Liver (tissue), 8 donors: ENCODE measurements at regions not wholly inside any gene's neighbourhood (a gene's known extent, or its start where the extent isn't known, plus 50 kb on each side); places are given as distances from the start of the nearest gene placed in this dataset.

Experiments used
- DNase-seq: peaks from one replicate; pipeline ENCODE4 v3.0.0-alpha.2; 2017; ENCODE audit warnings: low spot score
- H3K27ac ChIP-seq, 2 donors: one replicate each; pipeline ENCODE4 v1.7.0; 2013; ENCODE audit warnings: inconsistent platforms in 2 of 2, low read length in 2 of 2, control low read depth in 1 of 2, low read depth in 1 of 2, mild to moderate bottlenecking in 1 of 2
- H3K27me3 ChIP-seq, 4 donors: one replicate each; pipeline versions ENCODE4 v1.6.1 to v1.7.0; 2013; ENCODE audit warnings: low read length in 3 of 4, inconsistent platforms in 1 of 4, mild to moderate bottlenecking in 1 of 4, moderate library complexity in 1 of 4; ENCODE audit not compliant: control insufficient read depth in 4 of 4, insufficient read depth in 4 of 4
- H3K36me3 ChIP-seq, 4 donors: one replicate each; pipeline versions ENCODE4 v1.6.1 to v1.7.0; 2013; ENCODE audit warnings: low read length in 3 of 4, mild to moderate bottlenecking in 3 of 4, low read depth in 1 of 4, moderate library complexity in 1 of 4; ENCODE audit not compliant: control insufficient read depth in 4 of 4, insufficient read depth in 3 of 4
- H3K4me1 ChIP-seq, 4 donors: one replicate each; pipeline versions ENCODE4 v1.6.1 to v1.7.0; 2013; ENCODE audit warnings: low read length in 3 of 4, mild to moderate bottlenecking in 3 of 4, moderate library complexity in 1 of 4; ENCODE audit not compliant: control insufficient read depth in 4 of 4, insufficient read depth in 4 of 4
- H3K4me3 ChIP-seq, 3 donors: one replicate each; pipeline versions ENCODE4 v1.6.1 to v1.7.0; 2013; ENCODE audit warnings: low read length in 3 of 3, control low read depth in 1 of 3, low read depth in 1 of 3, mild to moderate bottlenecking in 1 of 3
- H3K9ac ChIP-seq, 2 donors: one replicate each; pipeline ENCODE4 v1.7.0; 2013; ENCODE audit warnings: low read length in 2 of 2, mild to moderate bottlenecking in 2 of 2, moderate library complexity in 2 of 2, control low read depth in 1 of 2, low read depth in 1 of 2
- H3K9me3 ChIP-seq, 4 donors: one replicate each; pipeline versions ENCODE4 v1.6.1 to v1.7.0; 2013; ENCODE audit warnings: low read length in 3 of 4; ENCODE audit not compliant: control insufficient read depth in 4 of 4
- ATF3 ChIP-seq: IDR thresholded peaks from 2 replicates; pipeline ENCODE4 v1.6.1; 2016; ENCODE audit warnings: antibody characterized with exemption
- CTCF ChIP-seq: fragments of 150-350 bp; IDR thresholded peaks from 2 replicates; pipeline ENCODE4 v1.5.1; 2017; ENCODE audit warnings: improper control_type of control experiment, low read depth, low read length; ENCODE audit not compliant: missing input control
- EGR1 ChIP-seq, 2 donors: IDR thresholded peaks; 2 replicates each; pipeline ENCODE4 v1.6.1; 2016 to 2018; ENCODE audit warnings: antibody characterized with exemption in 2 of 2, low read depth in 2 of 2
- FOXA2 ChIP-seq: IDR thresholded peaks from 2 replicates; pipeline ENCODE4 v1.6.1; 2016; ENCODE audit warnings: antibody characterized with exemption
- GABPA ChIP-seq, 2 donors: IDR thresholded peaks in 1 of 2; conservative IDR thresholded peaks in 1 of 2; 2 replicates each; pipeline ENCODE4 v1.6.1; 2016; ENCODE audit warnings: antibody characterized with exemption in 2 of 2, mild to moderate bottlenecking in 1 of 2, moderate library complexity in 1 of 2
- HNF4A ChIP-seq, 2 donors: conservative IDR thresholded peaks; 2 replicates each; pipeline ENCODE4 v1.6.1; 2016; ENCODE audit warnings: antibody characterized with exemption in 2 of 2, mild to moderate bottlenecking in 2 of 2
- HNF4G ChIP-seq: IDR thresholded peaks from 2 replicates; pipeline ENCODE4 v1.6.1; 2016; ENCODE audit warnings: antibody characterized with exemption
- JUND ChIP-seq, 2 donors: IDR thresholded peaks; 2 replicates each; pipeline ENCODE4 v1.6.1; 2016; ENCODE audit warnings: antibody characterized with exemption in 2 of 2
- MAX ChIP-seq: IDR thresholded peaks from 2 replicates; pipeline ENCODE4 v1.6.1; 2016; ENCODE audit warnings: antibody characterized with exemption
- RAD21 ChIP-seq, 2 donors: IDR thresholded peaks; 2 replicates each; pipeline ENCODE4 v1.6.1; 2016; ENCODE audit warnings: antibody characterized with exemption in 2 of 2, mild to moderate bottlenecking in 2 of 2
- REST ChIP-seq: IDR thresholded peaks from 2 replicates; pipeline ENCODE4 v1.6.1; 2016; ENCODE audit warnings: antibody characterized with exemption, mild to moderate bottlenecking
- SP1 ChIP-seq: IDR thresholded peaks from 2 replicates; pipeline ENCODE4 v1.6.1; 2018; ENCODE audit warnings: antibody characterized with exemption, mild to moderate bottlenecking
- TAF1 ChIP-seq: conservative IDR thresholded peaks from 2 replicates; pipeline ENCODE4 v1.6.1; 2016; ENCODE audit warnings: antibody characterized with exemption, mild to moderate bottlenecking
- YY1 ChIP-seq: IDR thresholded peaks from 2 replicates; pipeline ENCODE4 v1.6.1; 2016; ENCODE audit warnings: antibody characterized with exemption, mild to moderate bottlenecking
- ZBTB33 ChIP-seq: IDR thresholded peaks from 2 replicates; pipeline ENCODE4 v1.6.1; 2016; ENCODE audit warnings: antibody characterized with exemption
- WGBS: extraction: QIAGEN DNeasy Blood & Tissue Kit; methylation state at CpG from one replicate; pipeline ENCODE4 v1.1.7; 2013; 5-methylcytosine and 5-hydroxymethylcytosine counted together
- donor health status: healthy.
- donor health status: healthy.
- donor health status: healthy.
- donor health status: healthy.
- donor health status: healthy.

GRCh38 chr5:145531038-145531734 is 304.0 kb downstream of the PRELID2 start:
- Histone ChIP-seq H3K27ac (no peak overlapping the region), H3K9ac (no peak overlapping the region), H3K27me3 (no peaks in the 10 kb centered on the region), H3K9me3 (no peaks in the 10 kb centered on the region), H3K4me1 (no peaks in the 10 kb centered on the region), H3K36me3 (no peaks in the 10 kb centered on the region), H3K4me3 (no peak overlapping the region)
- DNase-seq = no peak
- WGBS = 59% methylated on average over 5 of the region's 5 CpGs
- TF ChIP-seq HNF4A (conservative IDR thresholded peaks at IDR 0.05) (no peak), TAF1 (no peak), SP1 (no peak), ATF3 (no peak), HNF4G (no peak), GABPA (IDR thresholded peaks at IDR 0.05 in 1 of 2, conservative IDR thresholded peaks at IDR 0.05 in 1 of 2) (no peak), CTCF (no peak), RAD21 (IDR thresholded peaks at IDR 0.05) (no peak), ZBTB33 (no peak), JUND (IDR thresholded peaks at IDR 0.05) (no peak), REST (no peak), YY1 (no peak), MAX (no peak), FOXA2 (no peak)

GRCh38 chr5:145521523-145521922 is 313.6 kb downstream of the PRELID2 start:
- no peak overlapping the region for H3K4me3 ChIP-seq
- no peak for TF ChIP-seq HNF4G
- no peak for TF ChIP-seq EGR1 (IDR thresholded peaks at IDR 0.05; ENCODE audit: low read depth in 2 of 2)
- no peak for TF ChIP-seq FOXA2
- no peak for TF ChIP-seq SP1
- 62% methylated on average over 1 of the region's 1 CpG for WGBS
- DNase-seq = no peak
- H3K4me1 ChIP-seq = no peaks in the 10 kb centered on the region
- H3K9me3 ChIP-seq = no peaks in the 10 kb centered on the region
- H3K36me3 ChIP-seq = no peaks in the 10 kb centered on the region
- no peaks in the 10 kb centered on the region for H3K27me3 ChIP-seq
- no peak overlapping the region for H3K9ac ChIP-seq
- H3K27ac ChIP-seq = no peak overlapping the region
